Hepatic stellate cell (primary cell): ENCODE measurements at regions not wholly inside any gene's neighbourhood (a gene's known extent, or its start where the extent isn't known, plus 50 kb on each side); places are given as distances from the start of the nearest gene placed in this dataset.

Experiments
- DNase-seq: peaks from one replicate; pipeline ENCODE4 v3.0.0; 2011; ENCODE audit warnings: low spot score

DNA sequence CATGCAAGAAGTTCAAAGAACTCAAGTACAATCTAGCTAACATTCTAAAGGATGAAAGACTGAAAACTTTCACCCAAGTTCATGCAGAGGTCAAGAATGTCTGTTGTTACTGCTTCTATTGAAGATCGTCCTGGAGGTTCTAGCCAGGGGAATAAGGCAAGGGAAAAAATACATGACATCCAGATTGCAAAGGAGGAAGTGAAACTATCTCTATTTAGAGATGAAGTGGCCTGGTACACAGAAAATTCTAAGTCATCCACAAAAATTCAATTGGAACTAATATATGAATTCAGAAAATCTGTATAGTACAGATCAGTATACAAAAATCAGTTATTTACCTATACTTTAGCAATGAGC, 693.0 kb downstream of the NR2F2 start:
- DNase-seq, result no peak

DNA sequence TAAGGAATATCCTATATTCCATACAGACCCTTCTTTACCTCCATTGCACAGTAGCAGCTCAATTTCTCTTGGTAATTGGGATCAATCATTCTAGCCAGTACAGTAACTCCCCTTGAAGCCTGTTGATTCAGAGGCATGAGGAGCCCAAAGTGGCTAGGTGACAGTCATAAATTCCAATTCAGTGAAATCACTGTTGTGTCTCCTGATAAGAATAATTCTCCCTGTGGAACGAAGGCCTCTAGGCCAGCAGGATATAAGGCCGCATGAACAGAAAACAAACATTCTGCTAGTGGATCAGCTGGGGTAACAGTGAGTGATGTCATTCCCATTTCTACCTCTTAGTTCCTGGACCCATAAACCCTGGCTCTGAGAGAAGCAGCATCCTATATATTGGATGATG, 696.3 kb downstream of the NR2F2 start:
- no peak for DNase-seq

DNA sequence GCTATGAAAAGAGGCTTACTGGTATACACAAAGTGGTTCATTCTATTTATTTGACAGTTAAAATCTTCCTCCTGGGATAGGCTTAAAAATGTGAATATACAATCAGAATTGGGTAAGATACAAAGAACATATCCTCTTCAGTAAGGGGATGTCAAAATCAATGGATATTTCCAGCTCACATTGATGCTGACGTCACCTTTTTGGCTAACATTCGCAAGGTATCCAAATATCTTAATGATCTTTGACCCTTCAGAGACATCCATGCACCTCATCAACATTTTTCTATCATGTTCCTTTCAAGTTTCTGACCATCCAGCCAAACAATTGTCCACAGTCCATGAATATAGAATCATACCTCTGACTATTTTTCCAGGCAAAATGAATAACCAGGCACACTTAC, 697.3 kb downstream of the NR2F2 start:
- DNase-seq, result no peak

DNA sequence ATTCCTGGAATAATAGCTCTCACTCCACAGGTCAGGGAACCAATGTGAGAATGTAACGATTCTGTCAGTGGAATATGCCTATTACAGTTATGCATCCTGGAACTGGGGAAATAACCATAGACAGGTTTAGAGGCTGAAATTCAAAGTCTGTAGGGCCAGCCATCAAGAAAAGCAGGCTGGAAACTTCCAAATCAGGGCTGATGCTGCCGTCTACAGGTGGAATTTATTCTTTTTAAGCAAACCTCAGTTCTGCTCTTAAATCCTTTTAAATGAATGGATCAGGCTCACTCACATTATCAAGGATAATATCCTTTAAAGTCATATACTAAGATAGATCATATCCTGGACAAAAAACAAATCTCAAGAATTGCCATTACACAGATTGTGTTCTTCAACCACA, 699.8 kb downstream of the NR2F2 start:
- no peak for DNase-seq

DNA sequence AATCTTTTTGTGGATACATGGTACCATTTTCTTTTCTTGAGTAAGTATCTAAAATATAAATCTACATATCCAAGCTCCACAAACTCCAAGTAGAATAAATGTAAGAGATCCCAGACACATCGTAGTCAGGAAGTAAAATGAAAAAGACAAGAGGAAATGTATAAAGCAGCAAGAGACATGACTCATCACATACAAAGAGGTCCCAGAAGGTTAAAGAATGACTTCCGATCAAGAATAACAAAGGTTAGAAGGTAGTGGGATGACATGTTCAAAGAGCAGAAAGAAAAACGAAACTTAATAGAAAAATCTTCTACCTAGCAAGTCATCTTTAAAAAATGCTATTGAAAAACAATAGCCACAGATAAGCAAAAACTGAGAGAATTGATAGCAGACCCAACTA, 705.8 kb downstream of the NR2F2 start:
- DNase-seq, result no peak

DNA sequence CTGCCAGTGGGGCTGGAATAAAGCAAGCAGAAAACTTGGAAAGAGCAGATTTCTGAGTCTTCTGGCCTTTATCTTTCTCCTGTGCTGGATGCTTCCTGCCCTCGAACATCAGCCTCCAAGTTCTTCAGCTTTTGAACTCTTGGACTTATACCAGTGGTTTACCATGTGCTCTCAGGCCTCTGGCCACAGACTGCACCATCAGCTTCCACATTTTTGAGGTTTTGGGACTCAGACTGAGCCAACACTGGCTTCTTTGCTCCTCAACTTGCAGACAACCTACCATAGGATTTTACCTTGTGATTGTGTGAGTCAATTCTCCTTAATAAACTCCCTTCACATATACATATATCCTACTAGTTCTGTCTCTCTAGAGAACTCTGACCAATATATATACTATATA, 706.6 kb downstream of the NR2F2 start:
- no peak for DNase-seq

DNA sequence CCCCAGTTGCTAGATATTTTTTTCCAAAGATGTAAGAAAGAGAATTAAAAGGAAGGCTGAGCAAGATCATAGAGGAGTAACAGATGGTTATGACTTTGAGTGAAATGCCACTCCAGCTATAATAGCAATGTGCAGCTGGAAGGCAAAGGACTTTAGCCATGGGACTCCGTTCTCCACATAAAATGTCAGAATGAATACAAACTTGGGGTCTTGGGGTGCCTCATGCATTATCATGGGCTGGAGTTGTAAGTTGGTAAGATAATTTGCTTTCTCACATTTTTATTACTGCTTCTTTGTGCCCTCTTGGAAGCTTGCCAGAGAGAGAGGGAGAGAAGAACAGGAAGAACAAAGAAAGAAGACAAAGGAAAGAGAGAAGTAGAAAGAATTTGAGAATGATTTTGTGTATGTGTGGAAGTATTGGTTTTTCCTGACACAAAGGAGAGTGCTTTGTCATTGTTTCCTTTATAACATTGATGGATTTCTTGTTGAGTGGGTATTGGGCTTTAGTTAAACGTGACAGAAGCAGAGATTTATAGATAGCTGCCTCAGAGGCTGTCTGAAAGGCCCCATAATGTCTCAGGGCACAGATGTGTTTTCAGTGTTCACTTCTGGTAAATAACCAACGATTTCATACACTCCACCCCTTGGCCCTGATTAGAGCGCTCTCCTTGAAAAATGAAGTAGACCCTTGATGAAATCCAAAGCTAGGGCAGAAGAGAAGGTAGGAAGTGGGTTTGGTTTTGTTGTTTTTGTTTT, 715.3 kb downstream of the NR2F2 start:
- DNase-seq, result no peak

DNA sequence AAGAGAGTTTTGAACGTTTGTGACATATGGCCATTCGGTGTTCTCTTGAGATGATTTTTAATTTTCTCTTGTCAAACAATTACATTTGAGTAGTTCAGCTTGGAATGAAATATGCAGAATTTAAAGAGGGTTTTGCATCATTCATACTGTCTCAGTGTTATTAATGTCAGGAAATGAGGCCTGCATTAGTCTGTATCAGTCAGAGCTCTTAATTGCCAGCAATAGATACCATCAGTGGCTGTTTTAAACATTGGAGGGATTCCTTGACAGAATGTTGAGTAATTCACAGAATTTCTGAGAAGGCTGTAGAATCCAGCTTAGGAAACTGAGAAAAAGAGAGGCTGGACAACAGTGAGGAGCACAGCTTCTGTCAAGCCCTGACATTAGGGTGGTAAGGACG, 722.0 kb downstream of the NR2F2 start:
- DNase-seq, result no peak

DNA sequence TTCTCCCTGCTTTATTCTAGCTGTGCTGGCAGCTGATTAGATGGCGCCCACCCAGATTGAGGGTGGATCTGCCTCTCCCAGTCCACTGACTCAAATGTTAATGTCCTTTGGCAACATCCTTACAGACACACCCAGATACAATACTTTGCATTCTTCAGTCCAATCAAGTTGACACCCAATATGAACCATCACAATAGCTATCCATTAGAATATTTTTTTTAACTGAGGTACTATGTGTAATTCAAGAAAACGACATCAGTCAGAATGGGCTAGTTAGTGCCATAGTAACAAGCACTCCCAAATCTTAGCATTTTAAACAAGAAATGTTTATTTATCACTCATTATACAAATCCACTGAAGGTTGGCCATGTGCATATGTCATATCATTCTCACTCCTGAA, 723.1 kb downstream of the NR2F2 start:
- DNase-seq, result no peak

DNA sequence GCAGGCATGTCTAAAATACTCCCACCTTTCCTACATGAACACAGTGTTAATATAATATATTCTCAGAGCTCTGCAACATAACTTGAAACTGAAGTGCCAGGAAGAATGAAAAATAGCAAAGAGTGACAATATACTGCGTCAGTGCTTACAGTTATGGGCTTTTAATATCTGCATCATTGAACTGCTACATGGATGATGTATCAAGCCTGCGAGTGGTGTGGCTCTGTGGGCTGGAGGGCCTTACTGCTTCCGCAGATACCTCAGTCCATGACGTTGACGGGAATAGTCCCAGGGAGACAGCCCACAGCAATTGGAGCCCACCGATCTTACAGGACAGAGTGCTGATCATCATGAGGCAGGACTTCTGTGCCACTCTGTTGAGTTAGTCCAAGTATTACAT, 727.0 kb downstream of the NR2F2 start:
- no peak for DNase-seq

DNA sequence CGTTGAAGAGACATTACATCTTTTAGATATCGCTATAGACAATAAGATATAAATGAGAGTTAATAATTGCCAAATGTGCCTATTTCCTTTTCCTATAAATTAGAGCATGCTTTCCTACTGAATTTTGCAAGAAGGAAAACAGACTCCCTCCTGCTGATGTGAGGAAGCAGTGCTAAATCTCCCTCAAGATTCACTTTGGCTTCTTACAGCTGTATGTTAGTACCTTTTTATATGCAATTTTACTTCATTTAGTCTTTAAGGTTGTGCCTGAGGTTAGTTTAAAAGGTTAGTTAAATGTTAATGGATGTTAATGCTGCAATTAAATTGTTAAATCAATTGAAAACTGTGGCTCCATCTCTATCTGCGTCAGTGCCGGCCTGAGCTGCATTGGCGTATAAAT, 728.8 kb downstream of the NR2F2 start:
- no peak for DNase-seq

DNA sequence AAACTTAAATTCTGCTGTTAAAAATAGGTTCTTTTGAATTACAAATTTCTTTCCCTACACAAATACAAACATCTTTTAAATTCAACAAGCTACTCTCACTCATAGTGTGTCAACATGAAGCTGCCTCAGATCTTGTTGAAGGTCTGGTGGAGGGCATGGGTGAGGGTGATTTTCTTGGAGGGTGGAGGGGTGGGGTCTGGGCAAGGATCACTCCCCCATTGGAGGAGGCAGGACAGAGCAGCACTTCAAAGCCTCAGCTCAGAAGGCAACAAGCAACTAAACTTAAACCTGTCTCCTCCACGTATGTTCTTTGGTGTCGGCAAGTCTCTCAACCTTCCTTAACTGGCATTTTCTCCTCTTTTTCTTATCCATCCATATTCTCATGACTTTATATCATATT, 730.9 kb downstream of the NR2F2 start:
- DNase-seq, result no peak

DNA sequence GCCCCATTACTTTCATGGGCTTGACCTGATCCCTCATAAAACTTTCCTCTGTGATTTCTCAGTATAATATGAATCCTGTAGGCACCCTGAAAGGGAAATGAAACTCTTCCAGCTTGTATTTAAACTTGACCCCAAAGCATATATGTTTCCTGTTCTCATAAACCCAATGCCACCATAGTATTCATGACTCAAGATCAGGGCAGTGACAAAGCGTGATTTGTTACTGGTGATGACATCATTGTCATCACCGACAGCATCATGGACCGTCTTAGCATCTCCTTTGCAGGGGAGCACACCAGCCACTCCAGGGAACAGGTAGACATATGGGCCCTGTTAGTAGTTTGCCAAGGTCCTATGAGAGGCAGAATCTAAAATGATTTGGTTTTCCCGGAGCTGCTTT, 741.2 kb downstream of the NR2F2 start:
- DNase-seq, result no peak

DNA sequence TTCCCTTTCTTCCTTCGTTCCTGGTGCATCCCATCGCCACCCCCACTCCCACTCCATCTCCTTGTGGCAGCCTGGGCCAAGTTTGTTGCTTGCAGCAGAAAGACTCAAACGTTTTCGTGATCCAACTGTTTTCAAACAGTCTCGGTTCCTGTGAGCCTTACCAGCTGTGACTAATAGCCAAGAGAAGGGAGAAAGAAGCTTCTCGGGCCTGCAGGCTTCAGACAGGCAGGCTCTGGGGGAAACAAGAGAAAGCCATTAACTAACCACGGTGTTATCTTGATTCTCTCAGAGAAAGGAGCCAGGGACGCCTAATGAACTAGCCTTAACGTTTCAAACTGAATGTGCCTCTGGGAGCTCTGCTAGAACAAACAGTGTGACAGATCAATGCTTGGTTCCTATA, 742.0 kb downstream of the NR2F2 start:
- no peak for DNase-seq

DNA sequence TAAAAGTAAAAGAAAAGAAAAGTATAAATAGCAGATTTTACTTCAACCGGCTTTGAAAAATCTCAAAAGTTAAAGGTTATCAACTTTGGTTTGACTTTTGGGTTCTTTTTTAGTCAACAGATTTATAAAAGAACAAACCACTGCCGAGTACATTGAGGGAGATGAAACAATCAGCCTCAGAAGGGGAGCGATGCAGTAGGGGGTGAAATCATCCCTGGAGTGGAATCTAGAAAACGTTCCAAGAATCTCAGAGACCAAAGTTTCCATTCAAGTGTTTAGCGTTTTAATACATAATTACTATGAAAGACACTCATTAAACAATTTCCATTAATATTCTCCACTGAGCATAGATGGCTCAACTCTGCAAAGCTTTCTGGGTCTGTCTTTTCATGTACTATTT, 745.5 kb downstream of the NR2F2 start:
- no peak for DNase-seq

DNA sequence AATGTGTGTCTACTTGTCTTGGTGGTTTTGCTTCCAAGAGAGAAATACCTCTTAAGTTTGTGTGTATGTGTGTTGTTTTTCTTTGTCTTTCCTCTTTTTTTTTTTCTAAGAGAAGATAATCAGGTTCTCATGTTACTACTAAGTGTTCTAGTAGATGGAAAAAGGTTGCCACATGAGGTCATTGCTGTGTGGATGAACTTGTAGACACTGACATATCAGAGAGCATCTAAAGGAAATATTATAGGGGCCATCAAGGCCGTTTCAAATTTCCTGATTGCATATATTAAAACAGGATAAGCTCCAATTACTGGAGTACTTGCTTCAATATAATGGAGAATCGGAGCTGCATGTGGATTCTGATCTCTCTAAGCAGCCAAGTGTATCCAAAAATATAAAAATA, 747.5 kb downstream of the NR2F2 start:
- DNase-seq, result no peak

DNA sequence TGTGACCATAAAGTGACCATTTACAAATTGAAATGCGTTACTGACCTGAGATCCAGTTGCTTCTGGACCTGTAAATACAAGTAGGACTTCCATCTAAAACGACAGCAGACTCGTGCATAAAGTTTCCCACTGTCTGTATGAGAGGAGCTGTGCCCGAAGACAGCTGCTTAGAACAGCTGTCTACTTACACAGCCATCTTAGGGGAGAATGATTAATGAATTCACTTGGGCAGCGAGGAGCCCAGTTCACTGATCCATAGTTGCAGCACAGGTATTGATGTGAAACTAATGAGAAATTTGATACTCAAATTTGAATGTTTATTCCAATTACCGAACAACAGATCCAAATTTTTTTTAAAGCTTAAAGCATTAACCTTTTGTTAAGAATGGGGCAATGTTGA, 748.1 kb downstream of the NR2F2 start:
- no peak for DNase-seq

DNA sequence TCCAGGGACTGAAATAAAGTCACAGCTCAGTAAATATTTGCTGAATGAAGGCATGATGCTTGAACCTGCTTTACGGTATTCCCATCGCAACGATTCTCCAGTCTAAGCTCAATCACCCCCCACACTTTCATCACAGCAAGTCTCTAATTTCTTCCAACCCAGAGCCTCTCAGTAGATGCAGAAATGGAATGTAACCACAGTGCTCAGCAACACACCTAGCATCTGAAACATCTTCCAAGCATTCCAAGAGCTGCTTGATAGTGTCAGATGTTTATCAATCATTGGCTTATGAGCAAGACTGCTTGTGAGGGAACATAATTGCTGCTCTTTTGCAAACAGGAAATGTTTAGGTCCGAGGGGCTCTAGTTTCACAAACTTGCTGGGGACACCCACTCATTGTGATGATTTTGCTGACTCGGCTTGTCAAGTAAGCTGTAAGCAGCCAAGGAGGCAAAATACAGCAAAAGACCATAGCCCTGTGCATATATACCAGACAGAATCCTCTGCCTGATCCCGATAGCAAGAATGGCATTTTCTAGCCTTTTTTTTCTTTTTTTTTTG, 751.2 kb downstream of the NR2F2 start:
- no peak for DNase-seq

DNA sequence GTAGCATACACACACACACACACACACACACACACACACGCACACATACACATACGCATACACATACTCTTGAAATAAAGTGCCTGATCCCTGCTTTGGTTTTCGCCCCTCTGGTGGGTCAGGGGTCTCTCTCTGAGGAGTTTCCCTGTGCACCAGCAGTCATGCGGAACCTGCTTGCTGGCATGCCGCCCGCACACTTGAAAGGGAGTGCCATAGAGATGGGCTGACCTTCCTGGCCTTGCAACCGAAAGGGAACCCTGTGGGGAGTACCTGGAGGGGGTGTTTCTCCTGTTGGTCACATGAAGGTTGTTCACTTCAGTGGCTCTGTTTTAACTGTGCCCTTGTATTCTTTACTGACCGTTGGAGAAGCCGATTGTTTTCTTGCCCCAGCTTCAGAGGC, 752.3 kb downstream of the NR2F2 start:
- DNase-seq, result no peak

DNA sequence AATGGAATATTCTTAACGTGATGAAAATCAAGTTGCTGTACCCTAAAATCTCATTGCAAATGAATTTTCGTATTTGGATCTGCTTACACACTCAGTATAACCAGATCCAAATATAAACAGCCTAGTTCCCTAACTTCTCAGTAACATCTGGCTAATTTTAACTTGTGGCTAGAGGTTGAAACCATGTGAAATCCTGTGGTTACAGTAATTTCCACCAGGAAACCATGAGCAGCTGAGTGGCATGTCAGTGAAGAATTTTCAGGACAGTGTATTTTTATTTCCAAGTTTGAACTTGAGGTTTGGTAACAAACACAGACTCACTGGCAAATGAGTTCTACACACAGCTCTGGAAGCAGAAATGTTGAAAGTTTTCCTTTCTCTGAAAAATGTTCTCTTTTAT, 754.1 kb downstream of the NR2F2 start:
- DNase-seq, result no peak

DNA sequence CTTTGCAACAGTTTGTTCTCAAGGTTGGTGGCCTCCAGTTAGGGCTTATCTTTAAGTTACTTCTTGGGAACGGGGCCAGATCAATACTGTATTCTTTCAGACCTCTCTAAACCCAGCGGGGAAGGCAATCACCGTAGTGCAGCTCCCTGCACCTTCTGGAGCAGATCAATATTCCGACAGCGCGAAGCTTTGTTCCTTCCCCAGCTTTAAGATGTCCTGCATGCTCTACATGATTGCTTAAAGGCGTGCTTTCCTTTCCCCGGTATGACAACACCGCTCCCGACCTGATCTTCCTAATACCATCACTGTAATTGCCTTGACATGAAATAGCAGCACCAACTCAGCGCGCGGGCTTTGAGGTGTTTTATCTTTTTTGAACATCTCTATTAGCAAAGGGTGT, 755.2 kb downstream of the NR2F2 start:
- no peak for DNase-seq

DNA sequence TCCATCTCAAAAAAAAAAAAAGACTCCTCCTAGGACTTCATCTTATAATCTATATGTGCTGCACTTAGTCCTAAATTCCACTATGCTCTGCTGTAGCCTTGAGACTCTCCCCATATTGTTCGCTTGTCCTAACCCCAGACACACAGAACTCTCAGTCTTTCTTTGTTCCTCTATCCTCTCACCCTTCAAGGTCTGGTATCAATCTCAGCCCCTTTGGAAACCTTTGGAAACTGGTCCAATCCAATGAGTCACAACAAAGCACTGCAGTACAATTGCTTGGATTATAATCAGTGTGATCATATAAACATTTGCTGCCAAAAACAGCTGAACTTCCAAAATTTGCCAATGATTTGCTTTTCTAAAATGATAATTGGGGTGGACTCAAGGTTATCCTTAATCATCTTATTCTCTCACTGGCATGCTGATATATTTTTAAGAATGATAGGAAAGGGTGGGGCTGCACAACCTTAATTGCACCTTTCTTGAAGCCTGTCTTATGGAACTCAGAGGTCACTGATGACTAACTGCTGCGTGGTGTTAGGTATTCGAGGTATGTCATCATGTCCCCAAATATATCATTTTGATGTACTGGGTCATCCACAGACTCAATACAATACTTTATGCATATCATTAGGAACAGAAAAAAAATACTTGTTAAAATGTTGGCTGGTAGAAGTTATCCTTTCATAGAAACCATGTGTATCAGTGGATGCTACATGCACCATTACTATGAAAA, 756.7 kb downstream of the NR2F2 start:
- no peak for DNase-seq

DNA sequence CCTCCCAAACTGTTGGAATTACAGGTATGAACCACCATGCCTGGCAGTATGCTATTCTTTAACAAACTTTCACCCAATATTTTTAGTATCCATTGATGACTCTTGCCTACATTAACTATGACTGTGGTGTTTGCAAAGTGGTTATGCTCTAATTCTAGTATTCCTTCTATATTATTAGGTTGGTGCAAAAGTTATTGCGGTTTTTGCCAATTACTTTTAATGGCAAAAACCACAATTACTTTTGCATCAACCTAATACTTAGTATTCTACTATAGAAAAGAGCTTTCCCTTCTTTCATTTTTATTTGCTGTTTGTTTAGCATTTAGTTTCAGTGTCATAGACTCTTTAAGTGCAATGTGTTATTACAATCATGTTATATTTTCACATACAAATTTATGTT, 760.6 kb downstream of the NR2F2 start:
- no peak for DNase-seq

DNA sequence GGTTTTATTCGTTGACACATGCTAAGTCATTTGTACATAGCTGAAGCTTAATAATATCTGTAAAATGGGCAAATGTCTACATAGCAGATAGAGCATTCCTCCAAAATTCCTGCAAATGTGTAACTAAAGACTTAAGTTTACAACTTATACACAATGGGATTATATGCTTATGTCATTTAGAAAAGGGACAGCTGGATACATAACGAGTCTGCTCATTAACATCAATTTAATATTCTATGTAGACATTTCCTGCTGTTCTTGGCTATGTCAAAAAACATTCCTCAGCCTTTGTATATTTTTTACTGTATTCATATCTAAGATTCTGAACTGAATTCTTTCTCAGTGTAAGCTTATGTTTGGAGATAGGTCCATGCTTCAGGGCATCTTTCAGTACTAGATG, 762.2 kb downstream of the NR2F2 start:
- DNase-seq, result no peak
